SK-N-SH treated with all-trans-retinoic acid at 6 μM for 48 hours (cell line): ENCODE measurements at regions not wholly inside any gene's neighbourhood (a gene's known extent, or its start where the extent isn't known, plus 50 kb on each side); places are given as distances from the start of the nearest gene placed in this dataset.
"Not testable (repeated sequence)": the region's sequence is repeated elsewhere in the genome, so short reads cannot be mapped to it uniquely, and the experiment has no call there.

Source experiments
- CREB5 ChIP-seq: fragments of 250-450 bp; sonication (Bioruptor Pico); IDR thresholded peaks from 2 replicates; pipeline ENCODE4 v1.5.1; 2020; ENCODE audit warnings: low read depth, mild to moderate bottlenecking, moderate library complexity
- OSR1 ChIP-seq: fragments of 250-450 bp; sonication (Bioruptor Pico); IDR thresholded peaks from 2 replicates; pipeline ENCODE4 v1.8.0; 2022; ENCODE audit warnings: moderate library complexity, mild to moderate bottlenecking, inconsistent platforms
- PPARA ChIP-seq: fragments of 250-450 bp; sonication (Bioruptor Pico); IDR thresholded peaks from 2 replicates; pipeline ENCODE4 v1.5.0; 2020; ENCODE audit warnings: mild to moderate bottlenecking, borderline replicate concordance
- SNAI2 ChIP-seq: fragments of 250-450 bp; sonication (Bioruptor Pico); IDR thresholded peaks from 2 replicates; pipeline ENCODE4 v1.5.0; 2020; ENCODE audit warnings: mild to moderate bottlenecking, moderate library complexity
- ZC3H10 ChIP-seq: fragments of 250-450 bp; sonication (Bioruptor Pico); IDR thresholded peaks from 2 replicates; pipeline ENCODE4 v1.5.1; 2021; ENCODE audit warnings: mild to moderate bottlenecking, moderate library complexity
- ZFP30 ChIP-seq: fragments of 450-650 bp; formaldehyde crosslinking; IDR thresholded peaks from 2 replicates; pipeline ENCODE4 v1.5.0; 2022; ENCODE audit warnings: mild to moderate bottlenecking, moderate library complexity
- TF ChIP-seq, protein P1 (sequence below): fragments of 250-450 bp; sonication (Bioruptor Pico); IDR thresholded peaks from 2 replicates; pipeline ENCODE4 v1.8.0; 2020; ENCODE audit warnings: mild to moderate bottlenecking, moderate library complexity, borderline replicate concordance

DNA sequence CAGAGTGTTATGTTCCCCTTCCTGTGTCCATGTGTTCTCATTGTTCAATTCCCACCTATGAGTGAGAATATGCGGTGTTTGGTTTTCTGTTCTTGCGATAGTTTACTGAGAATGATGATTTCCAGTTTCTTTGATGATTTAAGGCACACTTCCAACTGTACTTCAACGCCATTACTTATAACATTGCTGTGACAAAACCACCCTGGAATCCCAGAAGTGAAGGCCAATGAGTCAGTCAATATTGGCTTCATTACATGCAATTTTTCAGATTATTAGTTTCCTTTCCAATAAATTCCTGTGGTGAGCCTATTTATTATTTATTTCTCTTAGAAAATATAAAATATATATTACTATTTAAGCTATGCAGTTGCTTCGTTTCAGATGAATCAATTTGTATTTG lies 153.5 kb upstream of the LRP1B start:
- not testable (repeated sequence) for TF ChIP-seq CREB5 (CRISPR knock-in tag); SNAI2; PPARA (CRISPR knock-in tag); OSR1 (CRISPR knock-in tag); ZC3H10; ZFP30 (CRISPR knock-in tag)
- TF ChIP-seq, protein P1, sequence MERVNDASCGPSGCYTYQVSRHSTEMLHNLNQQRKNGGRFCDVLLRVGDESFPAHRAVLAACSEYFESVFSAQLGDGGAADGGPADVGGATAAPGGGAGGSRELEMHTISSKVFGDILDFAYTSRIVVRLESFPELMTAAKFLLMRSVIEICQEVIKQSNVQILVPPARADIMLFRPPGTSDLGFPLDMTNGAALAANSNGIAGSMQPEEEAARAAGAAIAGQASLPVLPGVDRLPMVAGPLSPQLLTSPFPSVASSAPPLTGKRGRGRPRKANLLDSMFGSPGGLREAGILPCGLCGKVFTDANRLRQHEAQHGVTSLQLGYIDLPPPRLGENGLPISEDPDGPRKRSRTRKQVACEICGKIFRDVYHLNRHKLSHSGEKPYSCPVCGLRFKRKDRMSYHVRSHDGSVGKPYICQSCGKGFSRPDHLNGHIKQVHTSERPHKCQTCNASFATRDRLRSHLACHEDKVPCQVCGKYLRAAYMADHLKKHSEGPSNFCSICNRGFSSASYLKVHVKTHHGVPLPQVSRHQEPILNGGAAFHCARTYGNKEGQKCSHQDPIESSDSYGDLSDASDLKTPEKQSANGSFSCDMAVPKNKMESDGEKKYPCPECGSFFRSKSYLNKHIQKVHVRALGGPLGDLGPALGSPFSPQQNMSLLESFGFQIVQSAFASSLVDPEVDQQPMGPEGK, result not testable (repeated sequence)
